ENCODE measurements at regions not wholly inside any gene's neighbourhood (a gene's known extent, or its start where the extent isn't known, plus 50 kb on each side); places are given as distances from the start of the nearest gene placed in this dataset.

GRCh38 chr11:29029452-29029851, 921.3 kb downstream of the METTL15 start:
- Mint-ChIP-seq H3K36me3 (ENCODE audit: low read depth) (peaks cover 6% of the 10 kb centered on the region), H3K27ac (ENCODE audit: unreplicated experiment) (no peak overlapping the region), H3K9me3 (peaks cover 6% of the 10 kb centered on the region), H3K4me1 (no peaks in the 10 kb centered on the region), H3K27me3 (ENCODE audit: low read depth) (no peaks in the 10 kb centered on the region), H3K4me3 (no peak overlapping the region)
- DNase-seq (ENCODE audit: low read depth, low spot score): no peak
- TF ChIP-seq CTCF (conservative IDR thresholded peaks at IDR 0.05): no peak

- H3K4me1 Mint-ChIP-seq: no peaks in the 10 kb centered on the region
- H3K4me3 Mint-ChIP-seq: no peak overlapping the region
- peaks cover 6% of the 10 kb centered on the region for H3K9me3 Mint-ChIP-seq
- no peak overlapping the region for H3K27ac Mint-ChIP-seq (ENCODE audit: unreplicated experiment)
- TF ChIP-seq CTCF (conservative IDR thresholded peaks at IDR 0.05): no peak
- H3K36me3 Mint-ChIP-seq (ENCODE audit: low read depth): peaks cover 6% of the 10 kb centered on the region
- DNase-seq (ENCODE audit: low read depth, low spot score): no peak
- no peaks in the 10 kb centered on the region for H3K27me3 Mint-ChIP-seq (ENCODE audit: low read depth)
Observed at GRCh38 chr11:29027436-29027835, 919.2 kb downstream of the METTL15 start.

DNA sequence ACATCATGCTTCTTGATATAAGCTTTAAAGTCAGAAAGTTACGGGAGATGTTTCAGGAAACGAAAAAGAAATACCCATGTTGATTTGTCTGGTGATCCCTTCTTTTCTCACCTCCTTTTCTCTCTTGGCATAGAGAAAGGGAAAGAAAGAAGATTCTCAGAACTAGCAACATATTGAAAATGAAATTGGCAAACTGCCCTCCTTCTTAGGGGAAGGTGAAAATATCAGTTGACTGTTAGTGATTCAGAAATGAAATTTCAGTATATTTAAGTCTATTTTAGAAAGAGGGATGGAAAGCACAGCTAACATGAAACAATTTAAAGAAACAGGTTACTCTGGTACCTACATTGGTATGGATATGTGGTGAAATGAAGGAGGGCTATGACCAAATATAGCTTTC, 918.1 kb downstream of the METTL15 start:
- Mint-ChIP-seq H3K36me3 (ENCODE audit: low read depth) (peaks cover 6% of the 10 kb centered on the region), H3K9me3 (peaks cover 6% of the 10 kb centered on the region), H3K27me3 (ENCODE audit: low read depth) (no peaks in the 10 kb centered on the region), H3K4me1 (no peaks in the 10 kb centered on the region), H3K4me3 (no peak overlapping the region), H3K27ac (ENCODE audit: unreplicated experiment) (no peak overlapping the region)
- DNase-seq (ENCODE audit: low read depth, low spot score): no peak
- no peak for TF ChIP-seq CTCF (conservative IDR thresholded peaks at IDR 0.05)

- no peak for TF ChIP-seq CTCF (conservative IDR thresholded peaks at IDR 0.05)
- Mint-ChIP-seq H3K27me3 (ENCODE audit: low read depth) (no peaks in the 10 kb centered on the region), H3K27ac (ENCODE audit: unreplicated experiment) (no peak overlapping the region), H3K4me1 (no peaks in the 10 kb centered on the region), H3K9me3 (peaks cover 6% of the 10 kb centered on the region), H3K36me3 (ENCODE audit: low read depth) (peaks cover 6% of the 10 kb centered on the region), H3K4me3 (no peak overlapping the region)
- DNase-seq (ENCODE audit: low read depth, low spot score): no peak
Observed at GRCh38 chr11:29025001-29025400, 916.8 kb downstream of the METTL15 start.

DNA sequence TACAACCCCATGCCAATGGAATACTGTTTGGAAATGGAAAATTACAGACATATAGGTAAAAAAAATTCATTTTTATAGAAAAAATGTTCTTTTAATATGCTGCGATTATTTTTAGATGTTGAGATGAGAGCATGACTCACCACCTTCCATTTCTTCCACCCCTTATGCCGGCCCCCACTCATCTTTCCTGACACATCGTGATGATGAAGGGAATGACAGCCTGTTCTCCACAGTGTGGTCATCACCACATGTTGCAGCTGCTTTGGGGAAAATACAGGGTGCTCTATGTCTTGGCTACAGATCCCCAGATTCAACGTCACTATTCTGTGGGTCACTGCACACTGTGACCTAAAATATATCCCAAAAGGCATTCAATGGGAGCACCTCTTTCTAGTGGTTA, 916.2 kb downstream of the METTL15 start:
- Mint-ChIP-seq H3K27me3 (ENCODE audit: low read depth) (no peaks in the 10 kb centered on the region), H3K27ac (ENCODE audit: unreplicated experiment) (no peak overlapping the region), H3K36me3 (ENCODE audit: low read depth) (peaks cover 6% of the 10 kb centered on the region), H3K9me3 (peaks cover 6% of the 10 kb centered on the region), H3K4me3 (no peak overlapping the region), H3K4me1 (no peaks in the 10 kb centered on the region)
- DNase-seq (ENCODE audit: low read depth, low spot score): no peak
- no peak for TF ChIP-seq CTCF (conservative IDR thresholded peaks at IDR 0.05)

DNA sequence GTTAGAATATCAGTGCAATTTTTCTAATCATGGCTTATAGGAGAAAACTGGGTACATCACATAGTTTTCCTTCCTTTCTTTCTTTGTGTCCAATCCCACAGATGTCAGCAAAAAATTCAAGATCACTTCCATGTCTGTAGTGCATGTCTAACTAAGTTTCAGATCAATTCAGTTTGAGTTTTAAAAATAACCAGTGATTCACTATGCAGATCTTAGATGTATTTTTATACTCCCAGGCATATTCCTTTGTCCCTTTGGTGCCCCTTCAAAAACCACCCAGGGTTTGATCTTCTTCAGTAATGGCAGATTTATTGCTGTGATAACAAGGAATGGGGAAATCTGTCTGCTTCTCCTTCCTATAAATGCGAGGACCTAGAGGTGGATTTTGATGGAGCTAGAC, 915.6 kb downstream of the METTL15 start:
- peaks cover 3% of the 10 kb centered on the region for H3K9me3 Mint-ChIP-seq
- no peak for DNase-seq (ENCODE audit: low read depth, low spot score)
- H3K4me3 Mint-ChIP-seq: no peak overlapping the region
- H3K36me3 Mint-ChIP-seq (ENCODE audit: low read depth): peaks cover 3% of the 10 kb centered on the region
- no peak for TF ChIP-seq CTCF (conservative IDR thresholded peaks at IDR 0.05)
- H3K27ac Mint-ChIP-seq (ENCODE audit: unreplicated experiment): no peak overlapping the region
- no peaks in the 10 kb centered on the region for H3K27me3 Mint-ChIP-seq (ENCODE audit: low read depth)
- no peaks in the 10 kb centered on the region for H3K4me1 Mint-ChIP-seq
